Duodenal mucosa (tissue), 2 donors: ENCODE measurements at regions not wholly inside any gene's neighbourhood (a gene's known extent, or its start where the extent isn't known, plus 50 kb on each side); places are given as distances from the start of the nearest gene placed in this dataset.
"Not testable (repeated sequence)": the region's sequence is repeated elsewhere in the genome, so short reads cannot be mapped to it uniquely, and the experiment has no call there.

Experiments
- H3K27ac ChIP-seq: one replicate; pipeline ENCODE4 v1.7.0; 2013; ENCODE audit warnings: low read depth, low read length
- H3K27me3 ChIP-seq, 2 donors: one replicate each; pipeline ENCODE4 v1.7.0; 2013; ENCODE audit warnings: low read length in 2 of 2, control low read depth in 1 of 2; ENCODE audit not compliant: insufficient read depth in 2 of 2, control insufficient read depth in 1 of 2
- H3K36me3 ChIP-seq, 2 donors: one replicate each; pipeline ENCODE4 v1.7.0; 2013; ENCODE audit warnings: low read length in 2 of 2, control low read depth in 1 of 2; ENCODE audit not compliant: insufficient read depth in 2 of 2, control insufficient read depth in 1 of 2
- H3K4me1 ChIP-seq, 2 donors: one replicate each; pipeline ENCODE4 v1.7.0; 2013; ENCODE audit warnings: low read length in 2 of 2, control low read depth in 1 of 2; ENCODE audit not compliant: insufficient read depth in 2 of 2, control insufficient read depth in 1 of 2
- H3K4me3 ChIP-seq, 2 donors: one replicate each; pipeline ENCODE4 v1.7.0; 2013; ENCODE audit warnings: low read length in 2 of 2, low read depth in 1 of 2
- H3K9ac ChIP-seq, 2 donors: one replicate each; pipeline ENCODE4 v1.7.0; 2013; ENCODE audit warnings: low read length in 2 of 2, low read depth in 1 of 2
- H3K9me3 ChIP-seq, 2 donors: one replicate each; pipeline ENCODE4 v1.7.0; 2013; ENCODE audit warnings: low read length in 2 of 2, control low read depth in 1 of 2; ENCODE audit not compliant: control insufficient read depth in 1 of 2

GRCh38 chr1:172941471-172941870 is 109.3 kb downstream of the TNFSF18 start:
- H3K9ac ChIP-seq = no peak overlapping the region
- H3K27ac ChIP-seq = no peak overlapping the region
- H3K4me3 ChIP-seq = no peak overlapping the region
- no peaks in the 10 kb centered on the region for H3K9me3 ChIP-seq
- H3K4me1 ChIP-seq = no peaks in the 10 kb centered on the region
- H3K27me3 ChIP-seq = no peaks in the 10 kb centered on the region
- no peaks in the 10 kb centered on the region for H3K36me3 ChIP-seq

DNA sequence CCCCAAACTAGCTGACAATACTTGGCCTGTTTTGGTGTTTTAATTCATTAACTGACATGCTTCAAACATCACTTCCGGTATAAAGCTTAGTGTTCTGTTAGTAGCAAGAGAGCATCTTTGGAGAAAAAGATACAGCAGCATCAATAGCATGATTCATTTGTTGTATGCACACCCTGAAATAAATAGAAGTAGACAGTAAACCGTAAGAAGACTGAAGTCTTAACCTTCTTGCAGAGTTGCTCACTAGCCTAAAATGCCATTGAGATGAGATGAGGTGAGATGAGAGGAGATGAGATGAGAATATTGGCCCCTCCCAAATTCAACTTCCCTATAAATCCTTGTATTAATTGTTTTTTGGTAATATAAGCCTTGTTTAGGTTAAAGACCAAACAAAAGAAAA is 108.8 kb downstream of the TNFSF18 start:
- no peaks in the 10 kb centered on the region for H3K36me3 ChIP-seq
- no peaks in the 10 kb centered on the region for H3K27me3 ChIP-seq
- no peaks in the 10 kb centered on the region for H3K4me1 ChIP-seq
- no peak overlapping the region for H3K4me3 ChIP-seq
- no peak overlapping the region for H3K27ac ChIP-seq
- no peak overlapping the region for H3K9ac ChIP-seq
- H3K9me3 ChIP-seq = no peaks in the 10 kb centered on the region

DNA sequence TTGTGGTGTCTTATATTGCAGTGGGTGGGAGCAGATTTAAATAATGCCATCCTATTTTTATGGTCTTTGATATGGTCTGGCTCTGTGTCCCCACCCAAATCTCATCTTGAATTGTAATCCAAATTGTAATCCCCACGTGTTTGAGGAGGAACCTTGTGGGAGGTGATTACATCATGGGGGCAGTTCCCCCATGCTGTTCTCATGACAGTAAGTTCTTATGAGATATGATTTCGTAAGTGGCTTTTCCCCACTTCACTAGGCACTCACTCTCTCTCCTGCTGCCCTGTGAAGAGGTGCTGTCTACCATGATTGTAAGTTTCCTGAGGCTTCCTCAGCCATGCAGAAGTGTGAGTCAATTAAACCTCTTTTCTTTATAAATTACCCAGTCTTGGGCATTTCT is 107.6 kb downstream of the TNFSF18 start:
- H3K27ac ChIP-seq, H3K9ac ChIP-seq, H3K27me3 ChIP-seq, H3K4me1 ChIP-seq, H3K4me3 ChIP-seq, H3K36me3 ChIP-seq, H3K9me3 ChIP-seq: not testable (repeated sequence)

- no peak overlapping the region for H3K27ac ChIP-seq
- H3K9me3 ChIP-seq = no peaks in the 10 kb centered on the region
- no peaks in the 10 kb centered on the region for H3K36me3 ChIP-seq
- H3K4me1 ChIP-seq = no peaks in the 10 kb centered on the region
- no peaks in the 10 kb centered on the region for H3K27me3 ChIP-seq
- H3K9ac ChIP-seq = no peak overlapping the region
- no peak overlapping the region for H3K4me3 ChIP-seq
Measured at GRCh38 chr1:172944931-172945330, 105.8 kb downstream of the TNFSF18 start.

GRCh38 chr1:172946814-172947507 is 103.8 kb downstream of the TNFSF18 start:
- Histone ChIP-seq H3K9me3 (no peaks in the 10 kb centered on the region), H3K4me1 (peaks cover 0 to 5% of the 10 kb centered on the region in 2 donors), H3K36me3 (no peaks in the 10 kb centered on the region), H3K4me3 (no peak overlapping the region), H3K9ac (no peak overlapping the region), H3K27me3 (no peaks in the 10 kb centered on the region), H3K27ac (no peak overlapping the region)

GRCh38 chr1:172948457-172948856 is 102.3 kb downstream of the TNFSF18 start:
- Histone ChIP-seq H3K27ac (no peak overlapping the region), H3K4me1 (peaks cover 0 to 5% of the 10 kb centered on the region in 2 donors), H3K4me3 (no peak overlapping the region), H3K9me3 (no peaks in the 10 kb centered on the region), H3K27me3 (no peaks in the 10 kb centered on the region), H3K36me3 (no peaks in the 10 kb centered on the region), H3K9ac (no peak overlapping the region)

GRCh38 chr1:172949096-172949495 is 101.6 kb downstream of the TNFSF18 start:
- no peak overlapping the region for H3K4me3 ChIP-seq
- no peak overlapping the region for H3K27ac ChIP-seq
- H3K27me3 ChIP-seq = no peaks in the 10 kb centered on the region
- H3K36me3 ChIP-seq = no peaks in the 10 kb centered on the region
- no peak overlapping the region for H3K9ac ChIP-seq
- H3K9me3 ChIP-seq = no peaks in the 10 kb centered on the region
- H3K4me1 ChIP-seq = peaks cover 0 to 5% of the 10 kb centered on the region in 2 donors

DNA sequence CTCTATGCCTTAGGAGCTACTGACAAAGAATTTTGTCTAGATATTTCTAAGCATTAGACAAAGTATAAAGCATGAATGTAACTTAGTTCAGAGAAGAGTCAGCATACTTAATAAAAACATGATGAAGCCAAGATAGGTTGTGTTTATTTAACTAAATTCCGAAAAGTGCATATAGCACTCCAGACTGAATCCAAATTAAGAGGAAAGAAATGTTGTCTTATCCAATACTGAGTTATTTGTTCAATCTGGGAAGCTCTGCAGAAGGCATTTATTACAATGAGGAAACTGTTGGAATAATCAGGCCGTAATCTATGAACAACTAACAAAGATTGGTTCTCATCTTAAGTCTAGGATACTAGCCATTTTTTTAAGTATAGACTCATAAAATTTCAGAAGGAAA is 100.2 kb downstream of the TNFSF18 start:
- Histone ChIP-seq H3K27ac (no peak overlapping the region), H3K4me3 (no peak overlapping the region)

GRCh38 chr1:172951730-172952365 is 98.9 kb downstream of the TNFSF18 start:
- Histone ChIP-seq H3K4me3 (no peak overlapping the region), H3K36me3 (no peaks in the 10 kb centered on the region), H3K9me3 (no peaks in the 10 kb centered on the region), H3K27ac (no peak overlapping the region), H3K27me3 (peaks cover 0 to 3% of the 10 kb centered on the region in 2 donors), H3K4me1 (peaks cover 0 to 5% of the 10 kb centered on the region in 2 donors), H3K9ac (no peak overlapping the region)

More for the DNA sequence above, 100.2 kb downstream of the TNFSF18 start:
- peaks cover 0 to 5% of the 10 kb centered on the region in 2 donors for H3K4me1 ChIP-seq
- H3K9ac ChIP-seq = no peak overlapping the region
- H3K9me3 ChIP-seq = no peaks in the 10 kb centered on the region
- no peaks in the 10 kb centered on the region for H3K36me3 ChIP-seq
- H3K27me3 ChIP-seq = peaks cover 0 to 3% of the 10 kb centered on the region in 2 donors

GRCh38 chr1:172952516-172952915 is 98.2 kb downstream of the TNFSF18 start:
- no peak overlapping the region for H3K27ac ChIP-seq
- no peak overlapping the region for H3K9ac ChIP-seq
- peaks cover 0 to 3% of the 10 kb centered on the region in 2 donors for H3K27me3 ChIP-seq
- peaks cover 0 to 5% of the 10 kb centered on the region in 2 donors for H3K4me1 ChIP-seq
- no peak overlapping the region for H3K4me3 ChIP-seq
- no peaks in the 10 kb centered on the region for H3K9me3 ChIP-seq
- H3K36me3 ChIP-seq = no peaks in the 10 kb centered on the region
